Tibial artery (tissue), 4 donors: ENCODE measurements at regions not wholly inside any gene's neighbourhood (a gene's known extent, or its start where the extent isn't known, plus 50 kb on each side); places are given as distances from the start of the nearest gene placed in this dataset.

ENCODE experiments used
- DNase-seq, 2 donors: peaks; one replicate each; pipeline ENCODE4 v3.0.0-alpha.2; 2019
- H3K27ac ChIP-seq, 2 donors: fragments of 200-600 bp; sonication (generic) in 1 of 2; 1 replicate in 1 of 2; 2 replicates in 1 of 2; pipeline ENCODE4 v1.5.1; 2018 to 2019; ENCODE audit warnings: mild to moderate bottlenecking in 1 of 2
- H3K27me3 ChIP-seq, 2 donors: fragments of 200-600 bp; sonication (generic) in 1 of 2; one replicate each; pipeline versions ENCODE4 v1.5.1 to v1.6.0; 2016 to 2019
- H3K36me3 ChIP-seq, 3 donors: fragments of 200-600 bp; sonication (generic) in 2 of 3; one replicate each; pipeline ENCODE4 v1.5.1; 2016 to 2019; ENCODE audit warnings: mild to moderate bottlenecking in 2 of 3
- H3K4me1 ChIP-seq, 4 donors: fragments of 200-600 bp; sonication (generic) in 2 of 4; 1 replicate in 3 of 4; 2 replicates in 1 of 4; pipeline ENCODE4 v1.5.1; 2016 to 2019
- H3K4me3 ChIP-seq, 2 donors: fragments of 200-600 bp; sonication (generic) in 1 of 2; 1 replicate in 1 of 2; 2 replicates in 1 of 2; pipeline ENCODE4 v1.5.1; 2018 to 2019; ENCODE audit warnings: mild to moderate bottlenecking in 2 of 2
- H3K9me3 ChIP-seq, 3 donors: fragments of 200-600 bp; sonication (generic) in 1 of 3; one replicate each; pipeline ENCODE4 v1.5.1; 2016 to 2019
- intact Hi-C: fragments of 100-400 bp; cut with DNase I; formaldehyde crosslinking; loops from one replicate; pipeline ENCODE4 v1.15.0; 2023; ENCODE audit warnings: low total_unique reads
- TF ChIP-seq, protein P1 (sequence below), 2 experiments: fragments of 200-600 bp in 1 of 2; fragments of 450-650 bp in 1 of 2; IDR thresholded peaks; one replicate each; pipeline ENCODE4 v1.5.1; 2017 to 2019; ENCODE audit warnings: antibody characterized with exemption in 2 of 2, mild to moderate bottlenecking in 1 of 2, moderate library complexity in 1 of 2

GRCh38 chr12:53803194-53803593, 51.4 kb upstream of the CISTR start:
- H3K9me3 ChIP-seq = no peaks in the 10 kb centered on the region
- DNase-seq = no peak
- no peak overlapping the region for H3K4me3 ChIP-seq
- H3K4me1 ChIP-seq = no peaks in the 10 kb centered on the region
- H3K27me3 ChIP-seq = peaks cover 0 to 56% of the 10 kb centered on the region in 2 donors
- TF ChIP-seq, protein P1, sequence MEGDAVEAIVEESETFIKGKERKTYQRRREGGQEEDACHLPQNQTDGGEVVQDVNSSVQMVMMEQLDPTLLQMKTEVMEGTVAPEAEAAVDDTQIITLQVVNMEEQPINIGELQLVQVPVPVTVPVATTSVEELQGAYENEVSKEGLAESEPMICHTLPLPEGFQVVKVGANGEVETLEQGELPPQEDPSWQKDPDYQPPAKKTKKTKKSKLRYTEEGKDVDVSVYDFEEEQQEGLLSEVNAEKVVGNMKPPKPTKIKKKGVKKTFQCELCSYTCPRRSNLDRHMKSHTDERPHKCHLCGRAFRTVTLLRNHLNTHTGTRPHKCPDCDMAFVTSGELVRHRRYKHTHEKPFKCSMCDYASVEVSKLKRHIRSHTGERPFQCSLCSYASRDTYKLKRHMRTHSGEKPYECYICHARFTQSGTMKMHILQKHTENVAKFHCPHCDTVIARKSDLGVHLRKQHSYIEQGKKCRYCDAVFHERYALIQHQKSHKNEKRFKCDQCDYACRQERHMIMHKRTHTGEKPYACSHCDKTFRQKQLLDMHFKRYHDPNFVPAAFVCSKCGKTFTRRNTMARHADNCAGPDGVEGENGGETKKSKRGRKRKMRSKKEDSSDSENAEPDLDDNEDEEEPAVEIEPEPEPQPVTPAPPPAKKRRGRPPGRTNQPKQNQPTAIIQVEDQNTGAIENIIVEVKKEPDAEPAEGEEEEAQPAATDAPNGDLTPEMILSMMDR (IDR thresholded peaks at IDR 0.05) = no peak
- H3K36me3 ChIP-seq = no peaks in the 10 kb centered on the region
- intact Hi-C loops = no loop called here
- H3K27ac ChIP-seq = no peak overlapping the region

DNA sequence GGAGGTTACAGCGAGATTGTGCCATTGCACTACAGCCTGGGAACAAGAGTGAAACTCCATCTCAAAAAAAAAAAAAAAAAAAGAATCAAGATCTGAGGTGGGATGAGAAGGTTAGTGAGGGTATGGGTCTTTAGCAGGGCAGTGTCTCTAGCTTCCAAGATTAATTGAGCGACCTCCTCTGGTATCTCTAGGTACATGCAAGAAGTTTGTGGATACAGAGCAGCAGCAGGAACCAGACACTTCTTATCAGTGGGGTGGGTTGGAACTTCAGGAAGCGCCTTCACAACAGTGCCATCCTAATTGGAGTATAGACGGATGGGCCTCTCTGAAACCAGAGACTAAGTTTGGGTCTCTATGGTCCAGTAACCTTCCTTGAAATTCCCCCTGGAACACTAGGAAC, 51.9 kb upstream of the CISTR start:
- intact Hi-C loops = no loop called here
- Histone ChIP-seq H3K27ac (no peak overlapping the region), H3K4me1 (no peaks in the 10 kb centered on the region), H3K4me3 (no peak overlapping the region), H3K9me3 (no peaks in the 10 kb centered on the region), H3K36me3 (no peaks in the 10 kb centered on the region), H3K27me3 (peaks cover 0 to 54% of the 10 kb centered on the region in 2 donors)
- no peak for DNase-seq
- TF ChIP-seq, protein P1 (IDR thresholded peaks at IDR 0.05) = no peak

DNA sequence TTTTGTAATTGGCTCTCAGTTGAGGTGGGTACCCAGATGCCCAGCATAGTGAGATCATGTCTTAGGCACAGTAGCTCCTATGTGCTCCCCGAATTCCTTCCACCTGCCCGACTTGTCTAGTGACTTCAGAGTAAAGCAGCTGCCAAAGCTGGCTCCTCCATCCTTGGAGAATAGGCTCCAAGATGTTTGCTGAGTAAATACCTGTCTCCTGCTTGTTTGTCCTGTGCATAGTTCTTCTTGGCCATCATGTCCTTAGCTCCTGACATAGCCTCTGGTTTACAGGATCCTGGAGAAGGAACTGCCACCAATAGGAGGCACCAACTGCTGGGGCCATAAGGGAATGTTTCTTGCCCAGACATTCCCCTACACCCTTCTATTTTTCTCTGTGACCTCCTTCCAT, 52.6 kb upstream of the CISTR start:
- no peak overlapping the region for H3K27ac ChIP-seq
- peaks cover 0 to 55% of the 10 kb centered on the region in 2 donors for H3K27me3 ChIP-seq
- H3K9me3 ChIP-seq = no peaks in the 10 kb centered on the region
- no peak for DNase-seq
- TF ChIP-seq, protein P1 (IDR thresholded peaks at IDR 0.05) = no peak
- no peaks in the 10 kb centered on the region for H3K4me1 ChIP-seq
- H3K4me3 ChIP-seq = no peak overlapping the region
- H3K36me3 ChIP-seq = no peaks in the 10 kb centered on the region
- intact Hi-C loops = no loop called here

DNA sequence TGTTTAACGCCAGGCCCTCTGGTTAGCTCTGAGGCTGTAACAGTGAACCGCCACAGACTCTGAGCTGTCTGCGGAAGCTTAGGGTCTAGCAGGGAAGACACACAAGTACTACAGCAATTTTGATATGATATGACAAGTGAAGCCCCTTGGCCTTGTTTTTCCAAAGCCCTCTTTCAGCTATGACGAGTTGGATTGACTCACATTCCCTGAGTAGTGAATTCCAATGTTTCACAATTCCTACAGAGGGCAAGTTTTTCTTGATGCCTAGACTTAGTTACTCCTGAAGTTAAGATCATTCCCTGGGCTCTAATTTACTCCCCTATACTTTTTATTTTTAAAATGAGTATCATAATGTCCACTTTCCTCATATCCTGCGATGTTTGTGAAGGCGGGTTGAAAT, 53.3 kb upstream of the CISTR start:
- H3K36me3 ChIP-seq = no peaks in the 10 kb centered on the region
- no peak overlapping the region for H3K4me3 ChIP-seq
- TF ChIP-seq, protein P1 (IDR thresholded peaks at IDR 0.05) = no peak
- no peak overlapping the region for H3K27ac ChIP-seq
- no peaks in the 10 kb centered on the region for H3K9me3 ChIP-seq
- no peak for DNase-seq
- H3K4me1 ChIP-seq = no peaks in the 10 kb centered on the region
- intact Hi-C loops = no loop called here
- peaks cover 0 to 51% of the 10 kb centered on the region in 2 donors for H3K27me3 ChIP-seq

- TF ChIP-seq, protein P1 (IDR thresholded peaks at IDR 0.05) = no peak
Measured at GRCh38 chr12:53805791-53806190, 54.0 kb upstream of the CISTR start.

DNA sequence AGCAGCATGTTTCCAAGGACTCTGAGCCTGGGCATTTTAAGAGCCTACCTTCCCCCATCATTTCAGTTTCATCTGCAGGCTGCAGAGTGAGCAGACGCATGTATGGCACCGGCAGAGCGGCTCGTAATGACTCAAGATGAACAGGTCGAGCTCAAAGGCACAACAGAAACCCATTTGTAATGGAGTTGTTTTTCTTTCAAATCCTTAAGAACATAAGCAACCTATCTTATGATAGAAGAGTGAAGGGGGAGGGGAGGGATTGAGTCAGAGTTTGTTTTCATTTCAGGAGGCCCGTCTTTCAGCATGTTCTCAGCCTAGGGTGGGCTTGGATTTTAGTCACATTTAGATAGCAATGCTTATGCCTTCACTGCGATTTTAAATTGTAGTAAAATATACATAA, 54.9 kb upstream of the CISTR start:
- intact Hi-C loops = no loop called here
- peaks cover 0 to 47% of the 10 kb centered on the region in 2 donors for H3K27me3 ChIP-seq
- H3K4me1 ChIP-seq = no peaks in the 10 kb centered on the region
- no peak overlapping the region for H3K4me3 ChIP-seq
- DNase-seq = no peak
- TF ChIP-seq, protein P1 (IDR thresholded peaks at IDR 0.05) = no peak
- no peaks in the 10 kb centered on the region for H3K36me3 ChIP-seq
- no peaks in the 10 kb centered on the region for H3K9me3 ChIP-seq
- H3K27ac ChIP-seq = no peak overlapping the region

More at GRCh38 chr12:53805791-53806190, 54.0 kb upstream of the CISTR start:
- DNase-seq = no peak
- Histone ChIP-seq H3K4me1 (no peaks in the 10 kb centered on the region), H3K9me3 (no peaks in the 10 kb centered on the region), H3K4me3 (no peak overlapping the region), H3K27me3 (peaks cover 0 to 51% of the 10 kb centered on the region in 2 donors), H3K27ac (no peak overlapping the region), H3K36me3 (no peaks in the 10 kb centered on the region)
- intact Hi-C loops = no loop called here
